Brain microvascular endothelial cell (primary cell): ENCODE measurements at regions not wholly inside any gene's neighbourhood (a gene's known extent, or its start where the extent isn't known, plus 50 kb on each side); places are given as distances from the start of the nearest gene placed in this dataset.
"Not testable (repeated sequence)": the region's sequence is repeated elsewhere in the genome, so short reads cannot be mapped to it uniquely, and the experiment has no call there.

Experiments used
- DNase-seq: peaks from one replicate; pipeline ENCODE4 v3.0.0-alpha.2; 2020
- H3K27ac ChIP-seq: fragments of 250-450 bp; sonication (Bioruptor Pico); 2 replicates; pipeline ENCODE4 v1.5.1; 2020; ENCODE audit warnings: mild to moderate bottlenecking, moderate library complexity
- H3K27me3 ChIP-seq: fragments of 250-450 bp; sonication (Bioruptor Pico); replicated peaks from 2 replicates; pipeline ENCODE4 v1.5.1; 2020; ENCODE audit warnings: mild to moderate bottlenecking
- H3K36me3 ChIP-seq: fragments of 250-450 bp; sonication (Bioruptor Pico); replicated peaks from 2 replicates; pipeline ENCODE4 v1.5.1; 2020; ENCODE audit warnings: mild to moderate bottlenecking
- H3K4me3 ChIP-seq: 2 replicates; pipeline ENCODE4 v1.5.1; 2011; ENCODE audit warnings: low read depth, mild to moderate bottlenecking, control low read depth, low read length, moderate library complexity
- CTCF ChIP-seq: IDR thresholded peaks from 2 replicates; pipeline ENCODE4 v1.5.1; 2011; ENCODE audit warnings: low read depth, mild to moderate bottlenecking, moderate library complexity, low read length, control low read depth, inconsistent platforms; ENCODE audit errors: missing control alignments
- in situ Hi-C: cut with HindIII; loops from 2 replicates; pipeline ENCODE4 v1.10.0; 2017; ENCODE audit warnings: low sequenced_read_pairs, low pct_ligation_motif_present

GRCh38 chr6:9690388-9690787 is 724.5 kb downstream of the TFAP2A start:
- in situ Hi-C loops: no loop called here
- Histone ChIP-seq H3K27me3 (no peaks in the 10 kb centered on the region), H3K36me3 (no peaks in the 10 kb centered on the region), H3K4me3 (no peak overlapping the region), H3K27ac (no peak overlapping the region)
- no peak for DNase-seq
- TF ChIP-seq CTCF: no peak

GRCh38 chr6:9680727-9681126 is 734.1 kb downstream of the TFAP2A start:
- in situ Hi-C loops, H3K4me3 ChIP-seq, DNase-seq, H3K36me3 ChIP-seq, H3K27me3 ChIP-seq, H3K27ac ChIP-seq: not testable (repeated sequence)

GRCh38 chr6:9675122-9675521 is 739.8 kb downstream of the TFAP2A start:
- H3K4me3 ChIP-seq: no peak overlapping the region
- DNase-seq: no peak
- in situ Hi-C loops: no loop called here
- TF ChIP-seq CTCF: no peak
- H3K36me3 ChIP-seq: no peaks in the 10 kb centered on the region
- no peak overlapping the region for H3K27ac ChIP-seq
- H3K27me3 ChIP-seq: no peaks in the 10 kb centered on the region

GRCh38 chr6:9659848-9660247 is 755.0 kb downstream of the TFAP2A start:
- Histone ChIP-seq H3K27ac (no peak overlapping the region), H3K4me3 (no peak overlapping the region), H3K27me3 (no peaks in the 10 kb centered on the region), H3K36me3 (no peaks in the 10 kb centered on the region)
- no peak for DNase-seq
- in situ Hi-C loops: no loop called here
- TF ChIP-seq CTCF: no peak

- TF ChIP-seq CTCF: no peak
- DNase-seq: no peak
- no peaks in the 10 kb centered on the region for H3K27me3 ChIP-seq
Measured at GRCh38 chr6:9657994-9658393, 756.9 kb downstream of the TFAP2A start.

GRCh38 chr6:9647599-9647998 is 767.3 kb downstream of the TFAP2A start:
- no peak for TF ChIP-seq CTCF
- Histone ChIP-seq H3K27me3 (no peaks in the 10 kb centered on the region), H3K27ac (peak overlapping the region; percentile 46), H3K36me3 (no peaks in the 10 kb centered on the region), H3K4me3 (no peak overlapping the region)
- in situ Hi-C loops: no loop called here
- no peak for DNase-seq

More at GRCh38 chr6:9657994-9658393, 756.9 kb downstream of the TFAP2A start:
- H3K4me3 ChIP-seq: no peak overlapping the region
- H3K36me3 ChIP-seq: no peaks in the 10 kb centered on the region
- in situ Hi-C loops: no loop called here
- no peak overlapping the region for H3K27ac ChIP-seq

- Histone ChIP-seq H3K27ac (peak overlapping the region; percentile 46), H3K4me3 (no peak overlapping the region), H3K27me3 (no peaks in the 10 kb centered on the region), H3K36me3 (no peaks in the 10 kb centered on the region)
- in situ Hi-C loops: no loop called here
- no peak for TF ChIP-seq CTCF
- no peak for DNase-seq
Measured at GRCh38 chr6:9647071-9647445, 767.8 kb downstream of the TFAP2A start.
